ENCODE measurements at regions not wholly inside any gene's neighbourhood (a gene's known extent, or its start where the extent isn't known, plus 50 kb on each side); places are given as distances from the start of the nearest gene placed in this dataset.
"Not testable (repeated sequence)": the region's sequence is repeated elsewhere in the genome, so short reads cannot be mapped to it uniquely, and the experiment has no call there.

- TF ChIP-seq, protein P1, sequence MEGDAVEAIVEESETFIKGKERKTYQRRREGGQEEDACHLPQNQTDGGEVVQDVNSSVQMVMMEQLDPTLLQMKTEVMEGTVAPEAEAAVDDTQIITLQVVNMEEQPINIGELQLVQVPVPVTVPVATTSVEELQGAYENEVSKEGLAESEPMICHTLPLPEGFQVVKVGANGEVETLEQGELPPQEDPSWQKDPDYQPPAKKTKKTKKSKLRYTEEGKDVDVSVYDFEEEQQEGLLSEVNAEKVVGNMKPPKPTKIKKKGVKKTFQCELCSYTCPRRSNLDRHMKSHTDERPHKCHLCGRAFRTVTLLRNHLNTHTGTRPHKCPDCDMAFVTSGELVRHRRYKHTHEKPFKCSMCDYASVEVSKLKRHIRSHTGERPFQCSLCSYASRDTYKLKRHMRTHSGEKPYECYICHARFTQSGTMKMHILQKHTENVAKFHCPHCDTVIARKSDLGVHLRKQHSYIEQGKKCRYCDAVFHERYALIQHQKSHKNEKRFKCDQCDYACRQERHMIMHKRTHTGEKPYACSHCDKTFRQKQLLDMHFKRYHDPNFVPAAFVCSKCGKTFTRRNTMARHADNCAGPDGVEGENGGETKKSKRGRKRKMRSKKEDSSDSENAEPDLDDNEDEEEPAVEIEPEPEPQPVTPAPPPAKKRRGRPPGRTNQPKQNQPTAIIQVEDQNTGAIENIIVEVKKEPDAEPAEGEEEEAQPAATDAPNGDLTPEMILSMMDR (IDR thresholded peaks at IDR 0.05; ENCODE audit: control extremely low read depth, extremely low read depth): no peak
- H3K9ac ChIP-seq (ENCODE audit: insufficient read depth in 1 of 2, low read length in 2 of 2): no peak overlapping the region
- H3K4me1 ChIP-seq (ENCODE audit: control insufficient read depth in 5 of 5, insufficient read depth in 5 of 5, low read length in 5 of 5): no peaks in the 10 kb centered on the region
- no peaks in the 10 kb centered on the region for H3K36me3 ChIP-seq (ENCODE audit: control insufficient read depth in 4 of 4, insufficient read depth in 4 of 4, low read length in 4 of 4)
- ATAC-seq (ENCODE audit: insufficient read depth, low FRiP score) (no peak), DNase-seq (no peak)
- no peaks in the 10 kb centered on the region for H3K27me3 ChIP-seq (ENCODE audit: control insufficient read depth in 3 of 3, insufficient read depth in 3 of 3, low read length in 2 of 3)
- H3K9me3 ChIP-seq (ENCODE audit: control insufficient read depth in 4 of 4, insufficient read depth in 3 of 4, low read length in 3 of 4): no peaks in the 10 kb centered on the region
- 84 to 87% methylated on average over 7 of the region's 7 CpGs for WGBS, 2 donors
- no peak overlapping the region for H3K4me3 ChIP-seq
- no peak overlapping the region for H3K27ac ChIP-seq (ENCODE audit: low read depth in 1 of 2, low read length in 1 of 2)
Observed at GRCh38 chr4:79574741-79575451, 166.9 kb upstream of the GK2 start.

GRCh38 chr4:79563219-79563618 is 155.2 kb upstream of the GK2 start:
- 92 to 94% methylated on average over 1 of the region's 1 CpG for WGBS, 2 donors
- TF ChIP-seq, protein P1 (IDR thresholded peaks at IDR 0.05; ENCODE audit: control extremely low read depth, extremely low read depth): no peak
- Histone ChIP-seq H3K9me3 (ENCODE audit: control insufficient read depth in 4 of 4, insufficient read depth in 3 of 4, low read length in 3 of 4) (no peaks in the 10 kb centered on the region), H3K9ac (ENCODE audit: insufficient read depth in 1 of 2, low read length in 2 of 2) (no peak overlapping the region), H3K27ac (ENCODE audit: low read depth in 1 of 2, low read length in 1 of 2) (no peak overlapping the region), H3K27me3 (ENCODE audit: control insufficient read depth in 3 of 3, insufficient read depth in 3 of 3, low read length in 2 of 3) (no peaks in the 10 kb centered on the region), H3K4me1 (ENCODE audit: control insufficient read depth in 5 of 5, insufficient read depth in 5 of 5, low read length in 5 of 5) (no peaks in the 10 kb centered on the region), H3K36me3 (ENCODE audit: control insufficient read depth in 4 of 4, insufficient read depth in 4 of 4, low read length in 4 of 4) (no peaks in the 10 kb centered on the region), H3K4me3 (no peak overlapping the region)
- no peak for ATAC-seq (ENCODE audit: insufficient read depth, low FRiP score)
- DNase-seq: no peak

DNA sequence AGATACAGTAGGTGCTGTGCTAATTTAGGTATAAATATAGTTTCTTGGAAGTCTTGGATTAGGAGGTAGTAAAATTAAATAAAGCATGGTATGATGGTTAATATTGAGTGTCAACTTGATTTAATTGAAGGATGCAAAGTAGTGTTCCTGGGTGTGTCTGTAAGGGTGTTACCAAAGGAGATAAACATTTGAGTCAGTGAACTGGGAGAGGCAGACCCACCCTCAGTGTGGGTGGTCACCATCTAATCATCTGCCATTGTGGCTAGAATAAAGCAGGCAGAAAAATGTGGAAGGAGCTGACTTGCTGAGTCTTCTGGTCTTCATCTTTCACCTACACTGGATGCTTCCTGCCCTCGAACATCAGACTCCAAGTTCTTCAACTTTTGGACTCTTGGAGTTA is 153.7 kb upstream of the GK2 start:
- Histone ChIP-seq H3K27ac (ENCODE audit: low read depth in 1 of 2, low read length in 1 of 2) (no peak overlapping the region), H3K4me1 (ENCODE audit: control insufficient read depth in 5 of 5, insufficient read depth in 5 of 5, low read length in 5 of 5) (no peaks in the 10 kb centered on the region), H3K36me3 (ENCODE audit: control insufficient read depth in 4 of 4, insufficient read depth in 4 of 4, low read length in 4 of 4) (no peaks in the 10 kb centered on the region), H3K27me3 (ENCODE audit: control insufficient read depth in 3 of 3, insufficient read depth in 3 of 3, low read length in 2 of 3) (no peaks in the 10 kb centered on the region), H3K9me3 (ENCODE audit: control insufficient read depth in 4 of 4, insufficient read depth in 3 of 4, low read length in 3 of 4) (no peaks in the 10 kb centered on the region), H3K9ac (ENCODE audit: insufficient read depth in 1 of 2, low read length in 2 of 2) (no peak overlapping the region), H3K4me3 (no peak overlapping the region)
- DNase-seq (no peak), ATAC-seq (ENCODE audit: insufficient read depth, low FRiP score) (no peak)
- TF ChIP-seq, protein P1 (IDR thresholded peaks at IDR 0.05; ENCODE audit: control extremely low read depth, extremely low read depth): no peak
- WGBS, 2 donors: 75 to 84% methylated on average over 1 of the region's 1 CpG

- WGBS, 2 donors: 89 to 93% methylated on average over 2 of the region's 2 CpGs
- not testable (repeated sequence) for H3K4me3 ChIP-seq
Observed at GRCh38 chr4:79559398-79559797, 151.4 kb upstream of the GK2 start.

More at GRCh38 chr4:79559398-79559797, 151.4 kb upstream of the GK2 start:
- not testable (repeated sequence) for ATAC-seq (ENCODE audit: insufficient read depth, low FRiP score); H3K36me3 ChIP-seq (ENCODE audit: control insufficient read depth in 4 of 4, insufficient read depth in 4 of 4, low read length in 4 of 4); H3K9ac ChIP-seq (ENCODE audit: insufficient read depth in 1 of 2, low read length in 2 of 2); H3K9me3 ChIP-seq (ENCODE audit: control insufficient read depth in 4 of 4, insufficient read depth in 3 of 4, low read length in 3 of 4); DNase-seq; H3K27ac ChIP-seq (ENCODE audit: low read depth in 1 of 2, low read length in 1 of 2); H3K4me1 ChIP-seq (ENCODE audit: control insufficient read depth in 5 of 5, insufficient read depth in 5 of 5, low read length in 5 of 5); H3K27me3 ChIP-seq (ENCODE audit: control insufficient read depth in 3 of 3, insufficient read depth in 3 of 3, low read length in 2 of 3)

Data from lung (tissue), 11 donors.